Fibroblast of pulmonary artery (primary cell): ENCODE measurements at regions not wholly inside any gene's neighbourhood (a gene's known extent, or its start where the extent isn't known, plus 50 kb on each side); places are given as distances from the start of the nearest gene placed in this dataset.

Experiments
- DNase-seq: peaks from one replicate; pipeline ENCODE4 v3.0.0-alpha.2; 2010; ENCODE audit warnings: low read depth
- H3K4me3 ChIP-seq: replicated peaks from 2 replicates; pipeline ENCODE4 v1.5.1; 2011; ENCODE audit warnings: low read depth, mild to moderate bottlenecking, control low read depth, low read length, moderate library complexity
- TF ChIP-seq, protein P1 (sequence below): IDR thresholded peaks from 2 replicates; pipeline ENCODE4 v1.5.1; 2011; ENCODE audit warnings: mild to moderate bottlenecking, control low read depth, low read length, inconsistent platforms; ENCODE audit errors: missing control alignments

DNA sequence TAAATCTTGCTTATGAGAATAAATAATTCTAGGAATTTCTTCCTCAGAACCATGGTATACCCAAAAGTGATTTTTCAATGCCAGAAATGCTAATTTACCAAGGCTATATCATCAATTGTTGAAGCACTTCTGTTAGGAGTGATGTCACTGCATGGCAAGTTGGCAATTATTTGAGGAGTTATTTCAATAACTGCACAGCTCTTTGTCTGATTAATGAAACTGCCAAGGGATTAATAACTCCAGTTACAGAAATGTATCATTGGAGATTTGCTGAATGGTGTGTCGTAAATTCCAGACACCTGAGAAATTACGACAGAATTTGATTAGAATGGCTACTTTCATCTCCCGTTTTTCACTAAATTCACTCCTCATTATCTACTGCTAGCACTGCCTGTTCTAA lies 182.6 kb upstream of the TYRP1 start:
- DNase-seq = no peak
- TF ChIP-seq, protein P1, sequence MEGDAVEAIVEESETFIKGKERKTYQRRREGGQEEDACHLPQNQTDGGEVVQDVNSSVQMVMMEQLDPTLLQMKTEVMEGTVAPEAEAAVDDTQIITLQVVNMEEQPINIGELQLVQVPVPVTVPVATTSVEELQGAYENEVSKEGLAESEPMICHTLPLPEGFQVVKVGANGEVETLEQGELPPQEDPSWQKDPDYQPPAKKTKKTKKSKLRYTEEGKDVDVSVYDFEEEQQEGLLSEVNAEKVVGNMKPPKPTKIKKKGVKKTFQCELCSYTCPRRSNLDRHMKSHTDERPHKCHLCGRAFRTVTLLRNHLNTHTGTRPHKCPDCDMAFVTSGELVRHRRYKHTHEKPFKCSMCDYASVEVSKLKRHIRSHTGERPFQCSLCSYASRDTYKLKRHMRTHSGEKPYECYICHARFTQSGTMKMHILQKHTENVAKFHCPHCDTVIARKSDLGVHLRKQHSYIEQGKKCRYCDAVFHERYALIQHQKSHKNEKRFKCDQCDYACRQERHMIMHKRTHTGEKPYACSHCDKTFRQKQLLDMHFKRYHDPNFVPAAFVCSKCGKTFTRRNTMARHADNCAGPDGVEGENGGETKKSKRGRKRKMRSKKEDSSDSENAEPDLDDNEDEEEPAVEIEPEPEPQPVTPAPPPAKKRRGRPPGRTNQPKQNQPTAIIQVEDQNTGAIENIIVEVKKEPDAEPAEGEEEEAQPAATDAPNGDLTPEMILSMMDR = no peak
- no peak overlapping the region for H3K4me3 ChIP-seq

DNA sequence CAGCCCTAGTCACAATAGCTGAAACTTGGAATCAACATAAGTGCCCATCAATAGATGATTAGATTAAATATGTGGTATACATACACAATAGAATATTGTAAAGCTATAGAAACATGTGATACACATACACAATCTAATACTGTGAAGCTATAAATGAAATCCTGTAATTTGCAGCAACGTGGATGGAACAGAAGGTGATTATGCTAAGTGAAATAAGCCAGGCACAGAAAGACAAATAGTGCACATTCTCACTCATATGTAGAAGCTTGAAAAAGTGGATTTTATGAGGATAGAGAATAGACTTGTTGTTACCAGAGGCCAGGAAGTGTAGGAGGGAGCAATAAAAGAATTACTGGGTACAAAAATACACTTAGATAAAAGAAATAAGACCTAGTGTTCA lies 181.5 kb upstream of the TYRP1 start:
- no peak overlapping the region for H3K4me3 ChIP-seq
- TF ChIP-seq, protein P1 = no peak
- DNase-seq = no peak

DNA sequence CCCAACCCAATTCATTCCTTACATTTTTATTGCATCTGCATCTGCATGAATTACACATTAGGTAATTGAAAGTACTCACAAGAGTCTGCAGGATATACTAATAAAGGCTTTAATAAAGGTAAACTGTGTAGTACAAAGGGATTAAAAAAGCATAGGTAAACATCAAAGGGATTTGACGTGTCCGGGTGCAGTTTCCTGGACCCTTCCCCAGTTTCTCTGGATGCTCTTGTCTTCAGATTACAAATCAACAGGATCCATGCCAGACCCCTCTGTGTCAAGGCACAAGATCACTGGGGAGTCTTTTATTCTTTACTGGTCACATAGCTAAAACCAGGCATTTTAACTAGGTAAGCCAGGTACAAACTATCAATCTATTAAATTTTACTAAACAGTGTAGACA lies 177.2 kb upstream of the TYRP1 start:
- no peak overlapping the region for H3K4me3 ChIP-seq
- no peak for DNase-seq
- TF ChIP-seq, protein P1 = no peak

DNA sequence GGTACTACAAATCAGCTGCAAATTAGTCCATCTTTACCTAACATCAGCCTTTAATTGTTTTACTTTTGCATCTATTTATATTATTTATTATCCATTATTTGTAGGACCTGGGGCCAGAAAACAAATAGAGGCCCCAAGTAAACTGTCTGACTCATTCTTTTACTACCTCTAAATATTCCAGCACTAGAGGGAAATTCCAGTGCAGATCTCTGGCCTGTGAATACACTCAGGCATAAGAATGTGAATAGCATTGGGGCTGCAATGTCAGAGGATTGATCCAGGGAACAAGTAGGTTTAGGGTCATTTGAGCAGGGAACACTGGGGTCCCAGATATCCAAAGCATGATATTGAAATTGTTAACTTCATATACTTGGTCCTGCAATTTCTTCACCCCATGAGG lies 176.6 kb upstream of the TYRP1 start:
- TF ChIP-seq, protein P1 = no peak
- no peak overlapping the region for H3K4me3 ChIP-seq
- DNase-seq = no peak

DNA sequence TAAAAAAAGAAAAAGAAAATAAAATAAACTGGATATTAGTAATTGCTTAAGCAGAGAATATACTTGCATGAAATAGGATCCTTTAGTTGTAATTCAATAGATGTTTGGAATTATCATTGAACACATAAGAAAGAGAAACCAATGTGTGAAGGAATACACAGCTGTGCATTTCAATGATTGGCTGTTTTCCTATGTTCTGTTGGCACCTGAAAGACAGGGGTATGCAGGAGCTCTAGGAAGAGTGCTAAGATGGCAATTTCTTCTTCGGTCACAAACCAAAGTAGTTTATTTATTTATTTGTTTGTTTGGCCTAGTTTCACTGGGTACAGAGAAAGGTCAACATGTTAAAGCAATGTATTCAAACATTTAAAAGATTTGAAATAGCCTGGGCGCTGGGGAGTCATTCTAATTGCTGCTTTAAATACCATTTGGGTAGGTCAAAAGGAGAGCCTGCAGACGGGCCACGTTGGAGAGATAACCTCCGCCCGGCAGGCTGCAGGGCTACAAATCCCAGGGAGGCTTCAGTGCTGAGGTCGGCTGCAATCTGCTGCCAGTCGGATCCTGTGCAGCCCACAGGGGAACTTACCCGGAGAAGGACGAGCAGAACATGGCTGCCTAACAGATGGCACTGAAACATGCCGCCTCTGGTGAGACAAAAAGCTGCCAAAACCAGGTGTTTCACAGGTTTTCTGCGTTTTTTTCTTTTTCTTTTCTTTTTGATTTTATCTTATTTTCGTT lies 154.2 kb upstream of the TYRP1 start:
- H3K4me3 ChIP-seq = peak overlapping the region; percentile 26
- DNase-seq = no peak
- TF ChIP-seq, protein P1 = no peak

DNA sequence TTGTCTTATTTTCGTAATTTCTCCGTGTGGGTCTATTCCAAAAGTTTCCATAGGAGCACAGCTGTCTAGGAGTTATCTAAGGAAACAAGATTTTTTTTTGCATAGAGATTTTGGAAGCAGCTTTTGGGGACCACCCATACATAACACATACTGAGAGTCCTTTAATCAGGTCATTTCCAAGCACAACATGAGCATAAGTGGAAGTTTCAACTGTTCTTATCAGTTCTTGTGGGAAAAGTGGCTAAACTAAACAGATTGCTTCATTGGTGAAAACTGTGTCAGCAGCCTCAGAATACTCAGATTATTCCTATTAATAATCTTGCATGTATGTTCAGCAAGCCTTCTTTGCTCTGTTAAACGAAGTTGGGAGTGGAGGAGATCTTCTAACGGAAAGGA lies 153.6 kb upstream of the TYRP1 start:
- peak; percentile 6 for DNase-seq
- peak overlapping the region; percentile 26 for H3K4me3 ChIP-seq

More for the DNA sequence above, 153.6 kb upstream of the TYRP1 start:
- TF ChIP-seq, protein P1 = no peak
